Natural killer cell (primary cell): ENCODE measurements at regions not wholly inside any gene's neighbourhood (a gene's known extent, or its start where the extent isn't known, plus 50 kb on each side); places are given as distances from the start of the nearest gene placed in this dataset.

Experiments
- ATAC-seq, 3 donors: fragments of 150-1000 bp in 2 of 3; fragments of 200-7000 bp in 1 of 3; cut with Tn5 transposase; 1 replicate in 1 of 3; 2 replicates in 2 of 3; pipeline ENCODE4 v1.10.0; 2021; ENCODE audit warnings: mild to moderate bottlenecking in 2 of 3, moderate library complexity in 2 of 3
- DNase-seq, 2 donors: peaks; one replicate each; pipeline versions ENCODE4 v3.0.0 to v3.0.0-alpha.2; 2013 to 2021; ENCODE audit warnings: mixed read lengths in 1 of 2
- H3K27ac ChIP-seq: one replicate; pipeline ENCODE4 v1.5.1; 2013; ENCODE audit warnings: mild to moderate bottlenecking, low read length
- H3K27me3 ChIP-seq: one replicate; pipeline ENCODE4 v1.6.1; 2013; ENCODE audit warnings: low read length; ENCODE audit not compliant: control insufficient read depth, insufficient read depth
- H3K36me3 ChIP-seq: one replicate; pipeline ENCODE4 v1.6.1; 2013; ENCODE audit warnings: low read length; ENCODE audit not compliant: control insufficient read depth, insufficient read depth
- H3K4me1 ChIP-seq: one replicate; pipeline ENCODE4 v1.6.1; 2013; ENCODE audit warnings: low read length; ENCODE audit not compliant: control insufficient read depth, insufficient read depth
- H3K4me3 ChIP-seq: one replicate; pipeline ENCODE4 v1.5.1; 2013; ENCODE audit warnings: low read length
- H3K9me3 ChIP-seq: one replicate; pipeline ENCODE4 v1.6.1; 2013; ENCODE audit warnings: low read length; ENCODE audit not compliant: control insufficient read depth, insufficient read depth
- H3K27ac Mint-ChIP-seq, 2 donors: one replicate each; pipeline ENCODE4 v1.8.0; 2022; ENCODE audit warnings: mild to moderate bottlenecking in 2 of 2, mixed read lengths in 2 of 2, moderate library complexity in 1 of 2
- H3K27me3 Mint-ChIP-seq, 2 donors: one replicate each; pipeline ENCODE4 v1.8.0; 2022; ENCODE audit warnings: low read depth in 2 of 2, mixed read lengths in 2 of 2
- H3K36me3 Mint-ChIP-seq: one replicate; pipeline ENCODE4 v1.8.0; 2022; ENCODE audit warnings: mixed read lengths
- H3K4me1 Mint-ChIP-seq, 2 donors: one replicate each; pipeline ENCODE4 v1.8.0; 2022; ENCODE audit warnings: mixed read lengths in 2 of 2
- H3K4me3 Mint-ChIP-seq: one replicate; pipeline ENCODE4 v1.8.0; 2022; ENCODE audit warnings: mild to moderate bottlenecking, moderate library complexity, mixed read lengths
- H3K9me3 Mint-ChIP-seq, 2 donors: one replicate each; pipeline ENCODE4 v1.8.0; 2022; ENCODE audit warnings: mixed read lengths in 2 of 2
- WGBS: methylation state at CpG from one replicate; pipeline ENCODE4 v1.1.7; 2013; ENCODE audit warnings: missing lambda C conversion rate; ENCODE audit not compliant: insufficient coverage; 5-methylcytosine and 5-hydroxymethylcytosine counted together
- intact Hi-C: fragments of 100-400 bp; cut with micrococcal nuclease; formaldehyde crosslinking; loops from one replicate; pipeline ENCODE4 v1.14.2; 2022
- TF ChIP-seq, protein P1 (sequence below): fragments of 200-600 bp; IDR thresholded peaks from one replicate; pipeline ENCODE4 v1.8.0; 2022; ENCODE audit warnings: antibody characterized with exemption

DNA sequence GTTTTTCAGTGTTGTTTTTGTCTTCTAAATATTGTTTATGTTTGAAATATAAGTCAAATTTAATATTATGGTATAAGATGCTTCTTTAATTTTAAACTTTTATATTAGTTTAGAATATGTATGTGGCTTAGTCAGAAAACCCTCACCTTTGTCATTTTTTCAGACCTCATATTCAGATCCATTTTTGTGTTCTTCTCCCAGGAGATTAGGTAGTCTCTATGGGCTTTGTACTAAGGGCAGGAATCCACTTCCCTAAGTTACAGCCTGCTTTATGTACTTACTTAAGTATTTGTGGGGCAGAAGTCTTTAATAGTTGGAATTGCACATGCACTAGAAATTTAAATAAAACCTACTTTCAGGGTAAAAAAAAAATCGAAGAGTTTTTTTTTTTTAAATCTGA lies 63.5 kb upstream of the TENM3 start:
- Histone ChIP-seq H3K27me3 (no peaks in the 10 kb centered on the region), H3K4me3 (no peak overlapping the region), H3K27ac (no peak overlapping the region), H3K9me3 (no peaks in the 10 kb centered on the region), H3K36me3 (no peaks in the 10 kb centered on the region), H3K4me1 (no peaks in the 10 kb centered on the region)
- Mint-ChIP-seq H3K36me3 (no peaks in the 10 kb centered on the region), H3K27ac (no peak overlapping the region), H3K9me3 (peaks cover 0 to 2% of the 10 kb centered on the region in 2 donors), H3K4me1 (no peaks in the 10 kb centered on the region), H3K4me3 (no peak overlapping the region), H3K27me3 (no peaks in the 10 kb centered on the region)
- WGBS, result no CpG with 5 or more reads among the region's 1 CpG
- TF ChIP-seq, protein P1, sequence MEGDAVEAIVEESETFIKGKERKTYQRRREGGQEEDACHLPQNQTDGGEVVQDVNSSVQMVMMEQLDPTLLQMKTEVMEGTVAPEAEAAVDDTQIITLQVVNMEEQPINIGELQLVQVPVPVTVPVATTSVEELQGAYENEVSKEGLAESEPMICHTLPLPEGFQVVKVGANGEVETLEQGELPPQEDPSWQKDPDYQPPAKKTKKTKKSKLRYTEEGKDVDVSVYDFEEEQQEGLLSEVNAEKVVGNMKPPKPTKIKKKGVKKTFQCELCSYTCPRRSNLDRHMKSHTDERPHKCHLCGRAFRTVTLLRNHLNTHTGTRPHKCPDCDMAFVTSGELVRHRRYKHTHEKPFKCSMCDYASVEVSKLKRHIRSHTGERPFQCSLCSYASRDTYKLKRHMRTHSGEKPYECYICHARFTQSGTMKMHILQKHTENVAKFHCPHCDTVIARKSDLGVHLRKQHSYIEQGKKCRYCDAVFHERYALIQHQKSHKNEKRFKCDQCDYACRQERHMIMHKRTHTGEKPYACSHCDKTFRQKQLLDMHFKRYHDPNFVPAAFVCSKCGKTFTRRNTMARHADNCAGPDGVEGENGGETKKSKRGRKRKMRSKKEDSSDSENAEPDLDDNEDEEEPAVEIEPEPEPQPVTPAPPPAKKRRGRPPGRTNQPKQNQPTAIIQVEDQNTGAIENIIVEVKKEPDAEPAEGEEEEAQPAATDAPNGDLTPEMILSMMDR, result no peak
- no peak for ATAC-seq
- intact Hi-C loops, result no loop called here
- DNase-seq, result no peak

- H3K36me3 ChIP-seq, result no peaks in the 10 kb centered on the region
- Mint-ChIP-seq H3K36me3 (no peaks in the 10 kb centered on the region), H3K27me3 (no peaks in the 10 kb centered on the region), H3K4me1 (no peaks in the 10 kb centered on the region), H3K4me3 (no peak overlapping the region), H3K9me3 (no peaks in the 10 kb centered on the region), H3K27ac (no peak overlapping the region)
- TF ChIP-seq, protein P1, result no peak
- H3K27me3 ChIP-seq, result no peaks in the 10 kb centered on the region
- intact Hi-C loops, result no loop called here
- no peaks in the 10 kb centered on the region for H3K9me3 ChIP-seq
- no peaks in the 10 kb centered on the region for H3K4me1 ChIP-seq
- ATAC-seq, result no peak
- DNase-seq, result no peak
- H3K4me3 ChIP-seq, result no peak overlapping the region
- no peak overlapping the region for H3K27ac ChIP-seq
- 80% methylated on average over 6 of the region's 6 CpGs for WGBS
Measured at GRCh38 chr4:182185491-182185890, 57.7 kb upstream of the TENM3 start.

GRCh38 chr4:182187674-182188073 lies 55.5 kb upstream of the TENM3 start:
- H3K4me1 Mint-ChIP-seq, result no peaks in the 10 kb centered on the region
- H3K9me3 Mint-ChIP-seq, result peaks cover 0 to 2% of the 10 kb centered on the region in 2 donors
- Histone ChIP-seq H3K9me3 (no peaks in the 10 kb centered on the region), H3K36me3 (no peaks in the 10 kb centered on the region), H3K27me3 (no peaks in the 10 kb centered on the region), H3K4me3 (no peak overlapping the region), H3K4me1 (no peaks in the 10 kb centered on the region), H3K27ac (no peak overlapping the region)
- 75% methylated on average over 1 of the region's 2 CpGs for WGBS
- intact Hi-C loops, result no loop called here
- DNase-seq, result no peak
- no peaks in the 10 kb centered on the region for H3K27me3 Mint-ChIP-seq
- H3K4me3 Mint-ChIP-seq, result no peak overlapping the region
- TF ChIP-seq, protein P1, result no peak
- no peak for ATAC-seq
- H3K36me3 Mint-ChIP-seq, result no peaks in the 10 kb centered on the region
- H3K27ac Mint-ChIP-seq, result no peak overlapping the region

- 94% methylated on average over 2 of the region's 3 CpGs for WGBS
- intact Hi-C loops, result no loop called here
- no peak overlapping the region for H3K4me3 ChIP-seq
- H3K27ac Mint-ChIP-seq, result no peak overlapping the region
- ATAC-seq, result no peak
- no peaks in the 10 kb centered on the region for H3K27me3 Mint-ChIP-seq
- H3K27me3 ChIP-seq, result no peaks in the 10 kb centered on the region
- TF ChIP-seq, protein P1, result no peak
- no peak overlapping the region for H3K4me3 Mint-ChIP-seq
- peaks cover 0 to 2% of the 10 kb centered on the region in 2 donors for H3K9me3 Mint-ChIP-seq
- H3K9me3 ChIP-seq, result no peaks in the 10 kb centered on the region
- H3K27ac ChIP-seq, result no peak overlapping the region
- DNase-seq, result no peak
- no peaks in the 10 kb centered on the region for H3K36me3 ChIP-seq
- H3K36me3 Mint-ChIP-seq, result no peaks in the 10 kb centered on the region
- no peaks in the 10 kb centered on the region for H3K4me1 ChIP-seq
- no peaks in the 10 kb centered on the region for H3K4me1 Mint-ChIP-seq
Measured at GRCh38 chr4:182188622-182189021, 54.6 kb upstream of the TENM3 start.
